ENCODE measurements at regions not wholly inside any gene's neighbourhood (a gene's known extent, or its start where the extent isn't known, plus 50 kb on each side); places are given as distances from the start of the nearest gene placed in this dataset.

DNA sequence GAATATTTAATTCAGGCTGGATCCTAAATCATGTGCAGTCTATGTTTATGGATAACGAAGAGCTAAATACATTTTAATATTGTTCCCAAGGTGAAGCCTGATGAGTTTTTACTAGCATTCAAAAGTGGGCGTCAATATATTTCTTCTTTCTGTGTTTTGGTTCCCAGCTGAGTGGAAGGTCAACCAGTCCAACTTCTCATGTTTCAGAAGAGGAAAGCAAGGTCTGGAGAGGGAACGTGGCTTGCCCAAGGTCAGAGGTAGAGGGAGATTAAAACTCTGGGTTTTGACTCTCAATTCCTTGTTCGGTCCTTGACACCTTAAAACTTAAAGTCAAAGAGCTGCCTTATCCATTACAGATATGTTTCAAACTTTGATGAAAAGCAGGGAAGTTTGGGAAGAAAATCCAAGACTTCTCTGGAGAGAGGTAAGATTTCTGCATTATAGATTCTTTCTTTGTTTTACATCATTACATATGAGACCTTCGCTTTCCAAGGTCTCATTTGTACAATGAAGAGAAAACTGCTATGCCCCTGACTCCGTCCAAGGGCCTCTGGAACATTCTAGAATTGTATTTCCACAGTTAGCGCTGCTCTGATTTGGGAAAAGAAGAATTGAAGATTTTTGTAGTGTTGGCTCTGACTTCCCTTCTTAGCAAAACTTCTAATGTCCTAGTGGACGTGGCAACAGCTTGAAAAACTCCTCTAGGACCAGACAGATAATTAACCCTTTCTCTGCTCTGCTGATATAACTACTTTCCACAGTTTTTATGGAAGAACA is 57.7 kb upstream of the HES1 start:
- no peaks in the 10 kb centered on the region for H3K36me3 ChIP-seq
- WGBS = 58% methylated on average over 8 of the region's 8 CpGs
- H3K4me3 ChIP-seq = no peak overlapping the region
- H3K27me3 ChIP-seq (replicated peaks; ENCODE audit: insufficient read depth) = no peaks in the 10 kb centered on the region
- TF ChIP-seq POLR2AphosphoS5 (IDR thresholded peaks at IDR 0.05) = no peak
- no peak for TF ChIP-seq CTCF (IDR thresholded peaks at IDR 0.05)
- no peak for TF ChIP-seq POLR2A (IDR thresholded peaks at IDR 0.05)
- H3K9me3 ChIP-seq = no peaks in the 10 kb centered on the region
- intact Hi-C loops (cut with DNase I) = no loop called here
- DNase-seq (ENCODE audit: low spot score) = no peak
- no peak overlapping the region for H3K27ac ChIP-seq
- H3K4me1 ChIP-seq (replicated peaks) = no peaks in the 10 kb centered on the region

DNA sequence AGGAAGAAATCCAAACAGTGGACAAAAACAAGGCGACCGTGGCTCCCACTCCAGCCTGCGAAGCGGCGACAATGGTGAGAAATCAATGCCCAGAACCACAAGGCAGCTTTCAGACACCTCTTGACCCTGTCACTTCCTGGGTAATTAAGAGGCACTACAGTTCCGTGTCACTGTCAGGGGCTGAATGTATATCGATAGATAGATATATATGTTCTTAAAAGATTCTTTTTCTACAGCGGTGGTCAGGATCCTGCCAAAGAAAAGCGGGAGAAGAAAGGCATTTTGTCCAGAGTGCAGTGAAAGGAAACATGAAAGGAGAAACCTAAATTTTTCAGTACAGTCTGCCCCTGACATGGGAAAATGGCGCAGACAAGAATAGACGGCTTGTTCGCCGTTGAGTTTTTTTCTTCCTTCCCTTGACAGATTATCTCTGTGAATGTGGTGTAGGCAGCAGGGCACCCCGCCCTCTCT is 56.2 kb upstream of the HES1 start:
- H3K9me3 ChIP-seq = no peaks in the 10 kb centered on the region
- TF ChIP-seq POLR2A (IDR thresholded peaks at IDR 0.05) = no peak
- no peak for TF ChIP-seq CTCF (IDR thresholded peaks at IDR 0.05)
- H3K36me3 ChIP-seq = no peaks in the 10 kb centered on the region
- H3K4me3 ChIP-seq = no peak overlapping the region
- H3K4me1 ChIP-seq (replicated peaks) = no peaks in the 10 kb centered on the region
- intact Hi-C loops (cut with DNase I) = no loop called here
- 75% methylated on average over 14 of the region's 14 CpGs for WGBS
- H3K27me3 ChIP-seq (replicated peaks; ENCODE audit: insufficient read depth) = no peaks in the 10 kb centered on the region
- no peak for DNase-seq (ENCODE audit: low spot score)
- no peak overlapping the region for H3K27ac ChIP-seq

DNA sequence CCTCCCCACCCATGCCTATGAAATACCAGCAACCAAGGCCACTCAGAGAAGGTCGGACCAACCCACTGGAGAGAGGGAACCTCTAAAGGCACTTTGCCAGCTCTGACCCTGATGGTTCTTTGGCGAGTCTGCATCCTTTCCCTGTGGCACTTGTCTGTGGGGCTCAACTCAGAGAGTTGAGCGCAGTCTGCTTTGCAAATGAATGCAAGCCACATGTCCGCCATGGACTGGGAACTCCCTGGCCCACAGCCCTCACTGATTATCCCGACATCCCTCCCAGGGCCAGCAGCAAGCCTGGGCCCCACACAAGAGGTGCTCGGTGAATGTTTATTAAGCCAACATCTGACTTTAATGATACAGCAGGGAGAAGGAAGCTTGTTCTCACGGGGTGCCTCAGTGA is 55.5 kb upstream of the HES1 start:
- TF ChIP-seq POLR2A (IDR thresholded peaks at IDR 0.05) = no peak
- TF ChIP-seq POLR2AphosphoS5 (IDR thresholded peaks at IDR 0.05) = no peak
- TF ChIP-seq CTCF (IDR thresholded peaks at IDR 0.05) = no peak
- Histone ChIP-seq H3K36me3 (no peaks in the 10 kb centered on the region), H3K4me3 (no peak overlapping the region), H3K27ac (no peak overlapping the region), H3K9me3 (no peaks in the 10 kb centered on the region), H3K4me1 (replicated peaks) (no peaks in the 10 kb centered on the region), H3K27me3 (replicated peaks; ENCODE audit: insufficient read depth) (no peaks in the 10 kb centered on the region)
- intact Hi-C loops (cut with DNase I) = no loop called here
- no peak for DNase-seq (ENCODE audit: low spot score)
- WGBS = 43% methylated on average over 7 of the region's 7 CpGs

- H3K4me1 ChIP-seq (replicated peaks) = no peaks in the 10 kb centered on the region
- no peaks in the 10 kb centered on the region for H3K36me3 ChIP-seq
- no peaks in the 10 kb centered on the region for H3K27me3 ChIP-seq (replicated peaks; ENCODE audit: insufficient read depth)
- no peak overlapping the region for H3K4me3 ChIP-seq
- WGBS = 89% methylated on average over 8 of the region's 8 CpGs
- intact Hi-C loops (cut with DNase I) = no loop called here
- TF ChIP-seq POLR2AphosphoS5 (IDR thresholded peaks at IDR 0.05) = no peak
- TF ChIP-seq CTCF (IDR thresholded peaks at IDR 0.05) = no peak
- no peak for TF ChIP-seq POLR2A (IDR thresholded peaks at IDR 0.05)
- H3K9me3 ChIP-seq = no peaks in the 10 kb centered on the region
- H3K27ac ChIP-seq = no peak overlapping the region
- DNase-seq (ENCODE audit: low spot score) = no peak
Measured at GRCh38 chr3:194080913-194081800, 54.8 kb upstream of the HES1 start.

Measured in prostate gland (tissue), 2 donors.